Mammary epithelial cell (primary cell): ENCODE measurements at regions not wholly inside any gene's neighbourhood (a gene's known extent, or its start where the extent isn't known, plus 50 kb on each side); places are given as distances from the start of the nearest gene placed in this dataset.

Experiments
- EZH2 ChIP-seq: IDR thresholded peaks from 2 replicates; pipeline ENCODE4 v1.6.1; 2012; ENCODE audit warnings: low read length, inconsistent platforms, borderline replicate concordance
- TF ChIP-seq, protein P1 (sequence below), 2 donors: IDR thresholded peaks in 1 of 2; conservative IDR thresholded peaks in 1 of 2; 2 replicates each; pipeline ENCODE4 v1.5.1; 2011 to 2012; ENCODE audit warnings: inconsistent platforms in 2 of 2, low read length in 2 of 2, mild to moderate bottlenecking in 2 of 2, control low read depth in 1 of 2, low read depth in 1 of 2; ENCODE audit not compliant: insufficient read depth in 1 of 2; ENCODE audit errors: extremely low read depth in 1 of 2

DNA sequence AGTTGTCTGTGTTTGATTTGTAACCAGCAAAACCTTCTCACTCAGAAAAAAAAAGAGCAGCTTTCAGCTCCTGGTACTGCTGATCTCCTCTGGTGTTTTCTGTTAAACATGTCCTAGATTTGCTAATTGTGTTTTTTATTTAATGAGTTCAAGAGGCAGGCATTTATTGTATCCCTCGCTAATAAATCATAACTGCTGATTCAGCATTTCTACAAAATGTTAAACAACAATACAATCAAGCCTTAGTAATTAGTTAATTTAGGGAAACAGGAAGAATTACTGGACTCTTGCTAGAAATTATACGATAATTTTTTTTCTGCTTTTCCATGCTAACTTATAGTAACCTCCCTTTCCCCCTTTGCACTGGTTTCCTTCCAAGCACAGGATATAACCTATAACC is 66.8 kb upstream of the NRP1 start:
- TF ChIP-seq, protein P1, sequence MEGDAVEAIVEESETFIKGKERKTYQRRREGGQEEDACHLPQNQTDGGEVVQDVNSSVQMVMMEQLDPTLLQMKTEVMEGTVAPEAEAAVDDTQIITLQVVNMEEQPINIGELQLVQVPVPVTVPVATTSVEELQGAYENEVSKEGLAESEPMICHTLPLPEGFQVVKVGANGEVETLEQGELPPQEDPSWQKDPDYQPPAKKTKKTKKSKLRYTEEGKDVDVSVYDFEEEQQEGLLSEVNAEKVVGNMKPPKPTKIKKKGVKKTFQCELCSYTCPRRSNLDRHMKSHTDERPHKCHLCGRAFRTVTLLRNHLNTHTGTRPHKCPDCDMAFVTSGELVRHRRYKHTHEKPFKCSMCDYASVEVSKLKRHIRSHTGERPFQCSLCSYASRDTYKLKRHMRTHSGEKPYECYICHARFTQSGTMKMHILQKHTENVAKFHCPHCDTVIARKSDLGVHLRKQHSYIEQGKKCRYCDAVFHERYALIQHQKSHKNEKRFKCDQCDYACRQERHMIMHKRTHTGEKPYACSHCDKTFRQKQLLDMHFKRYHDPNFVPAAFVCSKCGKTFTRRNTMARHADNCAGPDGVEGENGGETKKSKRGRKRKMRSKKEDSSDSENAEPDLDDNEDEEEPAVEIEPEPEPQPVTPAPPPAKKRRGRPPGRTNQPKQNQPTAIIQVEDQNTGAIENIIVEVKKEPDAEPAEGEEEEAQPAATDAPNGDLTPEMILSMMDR (conservative IDR thresholded peaks at IDR 0.05 in 1 of 2, IDR thresholded peaks at IDR 0.05 in 1 of 2; ENCODE audit: extremely low read depth in 1 of 2, insufficient read depth in 1 of 2, low read depth in 1 of 2, low read length in 2 of 2): no peak
- no peak for TF ChIP-seq EZH2
